Mammary epithelial cell (primary cell): ENCODE measurements at regions not wholly inside any gene's neighbourhood (a gene's known extent, or its start where the extent isn't known, plus 50 kb on each side); places are given as distances from the start of the nearest gene placed in this dataset.

Experiments
- CTCF ChIP-seq, 2 donors: IDR thresholded peaks in 1 of 2; conservative IDR thresholded peaks in 1 of 2; 2 replicates each; pipeline ENCODE4 v1.5.1; 2011 to 2012; ENCODE audit warnings: inconsistent platforms in 2 of 2, low read length in 2 of 2, mild to moderate bottlenecking in 2 of 2, control low read depth in 1 of 2, low read depth in 1 of 2; ENCODE audit not compliant: insufficient read depth in 1 of 2; ENCODE audit errors: extremely low read depth in 1 of 2
- EZH2 ChIP-seq: IDR thresholded peaks from 2 replicates; pipeline ENCODE4 v1.6.1; 2012; ENCODE audit warnings: low read length, inconsistent platforms, borderline replicate concordance

GRCh38 chr6:112780498-112781096 lies 433.5 kb downstream of the RFPL4B start:
- TF ChIP-seq EZH2 (no peak), CTCF (conservative IDR thresholded peaks at IDR 0.05 in 1 of 2, IDR thresholded peaks at IDR 0.05 in 1 of 2; ENCODE audit: extremely low read depth in 1 of 2, insufficient read depth in 1 of 2, low read depth in 1 of 2, low read length in 2 of 2) (peak; percentile 53 to 81)
